ENCODE measurements at regions not wholly inside any gene's neighbourhood (a gene's known extent, or its start where the extent isn't known, plus 50 kb on each side); places are given as distances from the start of the nearest gene placed in this dataset.

- Histone ChIP-seq H3K27me3 (no peaks in the 10 kb centered on the region), H3K9ac (no peak overlapping the region), H3F3A (ENCODE audit: low read depth) (no peaks in the 10 kb centered on the region), H4K20me1 (ENCODE audit: low read depth) (no peaks in the 10 kb centered on the region), H3K27ac (no peak overlapping the region), H3K4me3 (no peak overlapping the region), H3K9me3 (ENCODE audit: low read depth) (no peaks in the 10 kb centered on the region), H3K4me2 (no peak overlapping the region), H3K4me1 (no peaks in the 10 kb centered on the region), H3K79me2 (ENCODE audit: low read depth) (no peaks in the 10 kb centered on the region), H3K36me3 (no peaks in the 10 kb centered on the region), H2AFZ (replicated peaks) (no peak overlapping the region)
- no peak overlapping the region for H3K4me3 Mint-ChIP-seq
- no peaks in the 10 kb centered on the region for H3K4me1 Mint-ChIP-seq
- peaks cover 10% of the 10 kb centered on the region for H3K27me3 Mint-ChIP-seq (ENCODE audit: insufficient read depth, low read depth)
- H3K27ac Mint-ChIP-seq: no peak overlapping the region
- TF ChIP-seq EZH2 (IDR thresholded peaks at IDR 0.05) (no peak), CTCF (IDR thresholded peaks at IDR 0.05) (no peak), EZH2phosphoT487 (IDR thresholded peaks at IDR 0.05) (no peak)
- no peak for DNase-seq (ENCODE audit: low spot score)
- peaks cover 6% of the 10 kb centered on the region for H3K9me3 Mint-ChIP-seq
- no peaks in the 10 kb centered on the region for H3K36me3 Mint-ChIP-seq
These were observed 585.1 kb downstream of the GATA3 start for GRCh38 chr10:8639486-8640185.

GRCh38 chr10:8640301-8640700 lies 585.8 kb downstream of the GATA3 start:
- Histone ChIP-seq H3K79me2 (ENCODE audit: low read depth) (no peaks in the 10 kb centered on the region), H3K9ac (no peak overlapping the region), H3K36me3 (no peaks in the 10 kb centered on the region), H3K27me3 (no peaks in the 10 kb centered on the region), H3K9me3 (ENCODE audit: low read depth) (no peaks in the 10 kb centered on the region), H3F3A (ENCODE audit: low read depth) (no peaks in the 10 kb centered on the region), H3K27ac (no peak overlapping the region), H2AFZ (replicated peaks) (no peak overlapping the region), H3K4me1 (no peaks in the 10 kb centered on the region), H3K4me2 (no peak overlapping the region), H3K4me3 (no peak overlapping the region), H4K20me1 (ENCODE audit: low read depth) (no peaks in the 10 kb centered on the region)
- H3K27me3 Mint-ChIP-seq (ENCODE audit: insufficient read depth, low read depth): peaks cover 10% of the 10 kb centered on the region
- DNase-seq (ENCODE audit: low spot score): no peak
- TF ChIP-seq EZH2phosphoT487 (IDR thresholded peaks at IDR 0.05): no peak
- no peak for TF ChIP-seq EZH2 (IDR thresholded peaks at IDR 0.05)
- TF ChIP-seq CTCF (IDR thresholded peaks at IDR 0.05): no peak
- H3K4me1 Mint-ChIP-seq: no peaks in the 10 kb centered on the region
- H3K27ac Mint-ChIP-seq: no peak overlapping the region
- H3K36me3 Mint-ChIP-seq: no peaks in the 10 kb centered on the region
- no peak overlapping the region for H3K4me3 Mint-ChIP-seq
- H3K9me3 Mint-ChIP-seq: peaks cover 6% of the 10 kb centered on the region

DNA sequence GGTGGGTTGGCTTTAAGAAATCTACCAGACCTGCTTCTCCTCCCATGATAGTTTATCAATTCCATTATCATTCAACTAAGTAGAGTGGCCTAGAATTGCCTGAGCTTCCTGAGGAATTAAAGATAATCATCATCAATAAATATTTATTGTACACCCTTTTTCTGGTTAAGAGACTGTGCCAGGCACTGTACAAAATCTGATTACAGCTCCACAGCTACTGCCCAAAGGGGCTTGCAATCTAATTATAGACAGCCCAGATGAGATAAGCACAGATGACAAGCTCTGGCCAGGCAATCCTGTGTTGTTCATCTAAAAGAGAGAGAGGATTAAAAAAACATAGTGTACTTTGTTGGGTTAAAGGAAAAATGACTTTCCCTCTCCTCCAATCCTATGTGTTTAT lies 586.4 kb downstream of the GATA3 start:
- Histone ChIP-seq H2AFZ (replicated peaks) (no peak overlapping the region), H3K36me3 (no peaks in the 10 kb centered on the region), H3K9me3 (ENCODE audit: low read depth) (no peaks in the 10 kb centered on the region), H3K4me1 (no peaks in the 10 kb centered on the region), H3K9ac (no peak overlapping the region), H3F3A (ENCODE audit: low read depth) (no peaks in the 10 kb centered on the region), H3K79me2 (ENCODE audit: low read depth) (no peaks in the 10 kb centered on the region), H3K4me2 (no peak overlapping the region), H3K27ac (no peak overlapping the region), H3K4me3 (no peak overlapping the region), H3K27me3 (no peaks in the 10 kb centered on the region), H4K20me1 (ENCODE audit: low read depth) (no peaks in the 10 kb centered on the region)
- DNase-seq (ENCODE audit: low spot score): no peak
- H3K4me1 Mint-ChIP-seq: no peaks in the 10 kb centered on the region
- no peak overlapping the region for H3K4me3 Mint-ChIP-seq
- H3K36me3 Mint-ChIP-seq: no peaks in the 10 kb centered on the region
- H3K27ac Mint-ChIP-seq: no peak overlapping the region
- TF ChIP-seq EZH2 (IDR thresholded peaks at IDR 0.05) (no peak), CTCF (IDR thresholded peaks at IDR 0.05) (no peak), EZH2phosphoT487 (IDR thresholded peaks at IDR 0.05) (no peak)
- H3K27me3 Mint-ChIP-seq (ENCODE audit: insufficient read depth, low read depth): peaks cover 10% of the 10 kb centered on the region
- peaks cover 6% of the 10 kb centered on the region for H3K9me3 Mint-ChIP-seq

Data from neural progenitor cell (in vitro differentiated cells).